NCI-H187 treated with DMSO at 0.1 percent for 48 hours (cell line): ENCODE measurements at regions not wholly inside any gene's neighbourhood (a gene's known extent, or its start where the extent isn't known, plus 50 kb on each side); places are given as distances from the start of the nearest gene placed in this dataset.

ENCODE experiments used
- DNase-seq: peaks from one replicate; lab custom pipeline; 2025; lab: John Stamatoyannopoulos, UW

DNA sequence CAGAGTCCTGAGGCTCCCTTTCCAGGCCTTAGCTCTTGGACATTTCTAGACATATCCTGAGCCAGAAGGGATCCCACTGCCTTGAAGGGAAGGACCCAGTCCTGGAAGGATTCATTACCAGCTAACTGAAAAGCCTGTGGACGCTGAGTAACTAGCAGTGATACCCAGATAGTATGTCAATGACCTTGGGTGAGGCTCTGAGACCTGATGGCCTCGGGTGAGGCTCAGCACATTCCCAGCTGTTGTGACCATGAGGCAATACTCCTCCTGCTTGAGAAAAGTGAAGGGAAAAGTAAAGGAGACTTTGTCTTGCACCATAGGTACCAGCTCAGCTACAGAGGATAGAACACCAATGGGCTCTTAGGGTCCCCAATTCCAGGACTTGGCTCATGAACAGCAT is 268.1 kb downstream of the DKK2 start:
- DNase-seq, result no peak

DNA sequence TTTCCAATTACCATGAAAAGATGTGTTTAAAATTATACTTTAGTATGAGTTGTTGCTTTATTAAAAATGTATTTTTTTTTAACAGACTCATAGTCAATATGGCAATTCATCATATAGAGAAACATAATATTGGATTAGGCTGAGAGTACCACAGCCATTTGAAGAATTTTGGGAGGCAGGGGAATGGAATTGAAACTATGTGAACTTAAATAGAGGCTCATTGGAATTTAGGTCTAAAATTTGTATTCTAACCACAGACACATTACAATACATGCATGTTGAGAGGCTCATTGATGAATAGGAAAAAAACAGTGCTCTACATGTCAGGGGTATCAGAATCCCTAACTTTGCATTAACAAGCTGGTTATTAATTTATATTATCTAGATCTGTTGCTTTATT is 269.6 kb downstream of the DKK2 start:
- DNase-seq, result no peak

DNA sequence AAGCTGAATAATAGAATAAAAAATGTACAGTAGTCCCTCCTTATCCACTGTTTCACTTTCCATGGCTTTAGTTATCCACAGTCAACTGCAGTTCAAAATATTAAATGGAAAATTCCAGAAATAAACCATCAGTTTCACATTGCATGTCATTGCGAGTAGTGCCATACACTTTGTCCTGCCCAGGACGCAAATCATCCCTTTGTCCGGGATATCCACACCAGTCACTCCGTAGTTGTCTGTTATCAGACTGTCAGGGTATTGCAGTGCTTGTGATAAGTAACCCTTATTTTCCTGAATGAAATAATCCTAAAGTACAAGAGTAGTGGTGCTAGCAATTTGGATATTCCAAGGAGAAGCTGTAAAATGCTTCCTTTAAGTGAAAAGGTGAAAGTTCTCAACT is 271.3 kb downstream of the DKK2 start:
- no peak for DNase-seq

DNA sequence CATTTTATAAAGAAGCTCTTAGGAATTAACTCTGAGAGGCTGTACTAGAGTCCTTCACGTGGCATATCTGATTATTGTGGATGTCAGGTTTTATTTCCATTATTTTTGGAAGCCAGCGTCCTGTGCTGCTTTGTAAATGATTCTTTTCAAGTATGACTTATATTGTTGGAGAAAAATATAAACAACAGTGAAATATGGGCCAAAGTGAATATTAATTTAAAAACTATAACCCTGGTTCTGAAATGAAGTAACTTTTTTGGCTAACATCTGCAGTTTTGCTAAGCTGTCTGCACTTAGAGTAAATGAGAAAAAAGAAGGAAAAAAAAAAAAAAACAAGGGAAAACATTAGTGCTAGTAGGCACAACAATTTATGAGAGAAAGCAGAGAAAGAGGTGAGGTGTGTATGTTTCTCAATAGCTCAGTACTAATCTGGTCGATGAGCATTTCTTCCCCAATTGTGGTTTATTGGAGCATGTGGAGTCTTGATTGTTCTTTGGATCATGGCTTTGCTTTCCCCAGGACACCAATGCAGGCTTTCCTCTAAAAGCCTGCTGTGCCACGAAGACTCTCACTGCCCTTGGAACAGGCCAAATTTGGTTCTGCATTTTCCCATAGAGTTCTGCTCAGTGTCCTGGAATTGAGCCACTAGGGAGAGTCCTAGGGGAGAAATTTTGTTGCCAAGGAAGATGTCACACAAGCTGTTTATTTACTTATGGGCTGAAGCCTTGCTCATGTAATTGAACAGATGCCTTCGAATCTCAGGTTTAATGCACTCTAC is 273.3 kb downstream of the DKK2 start:
- DNase-seq, result no peak

DNA sequence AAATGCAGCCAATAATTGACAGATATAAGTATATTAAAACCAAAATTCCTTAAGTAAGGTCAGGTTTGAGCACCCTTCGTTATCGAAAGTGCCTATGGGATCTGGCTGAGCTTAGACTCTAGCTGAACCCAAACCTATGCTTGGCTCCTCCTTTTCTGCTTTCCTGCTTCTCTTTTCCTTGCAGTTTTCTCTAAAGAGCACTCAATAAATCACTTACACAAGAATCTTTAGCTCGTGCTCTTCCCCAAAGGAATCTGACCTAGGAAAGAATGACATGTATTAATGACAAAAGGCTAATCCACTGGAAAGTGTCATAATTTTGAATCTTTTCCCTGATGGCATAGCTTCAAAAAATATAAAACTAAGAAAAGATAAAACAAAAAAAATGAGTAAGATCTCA is 282.7 kb downstream of the DKK2 start:
- DNase-seq, result no peak

DNA sequence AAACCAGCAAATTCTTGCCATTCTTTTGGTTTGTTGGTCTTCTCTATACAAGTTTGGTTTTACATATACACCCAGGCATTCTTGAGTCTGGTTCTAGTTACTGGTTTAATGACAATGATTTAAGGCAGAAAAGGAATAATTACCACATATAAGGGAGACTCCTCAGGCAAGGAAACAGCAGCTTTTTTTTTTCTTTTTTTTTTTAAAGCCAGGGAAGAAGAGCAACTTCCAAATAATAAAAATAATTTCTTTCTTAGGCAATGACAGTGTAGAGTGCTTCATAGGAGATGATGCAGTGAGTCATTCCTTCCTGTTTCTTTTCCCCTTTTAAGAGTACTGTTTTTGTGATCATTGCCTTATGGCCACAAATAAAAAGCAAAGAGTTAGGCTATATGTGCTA is 289.7 kb downstream of the DKK2 start:
- DNase-seq, result no peak

DNA sequence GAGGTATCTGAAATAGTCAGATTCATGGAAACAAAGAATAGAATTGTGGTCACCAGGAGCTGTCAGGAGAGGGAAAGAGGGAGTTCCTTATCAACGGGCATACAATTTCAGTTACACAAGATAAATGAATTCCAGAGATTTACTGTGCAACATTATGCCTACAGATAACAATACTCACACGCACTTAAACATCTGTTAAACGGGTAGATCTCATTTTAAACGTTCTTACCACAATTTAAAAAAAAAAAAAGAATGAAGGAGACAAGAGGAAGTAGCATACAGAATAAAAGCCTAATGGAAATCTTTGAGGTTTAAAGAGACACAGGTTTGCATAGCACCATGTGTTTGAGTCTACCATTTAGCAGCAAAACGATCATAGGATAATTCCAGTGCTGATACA is 298.0 kb downstream of the DKK2 start:
- DNase-seq, result no peak

DNA sequence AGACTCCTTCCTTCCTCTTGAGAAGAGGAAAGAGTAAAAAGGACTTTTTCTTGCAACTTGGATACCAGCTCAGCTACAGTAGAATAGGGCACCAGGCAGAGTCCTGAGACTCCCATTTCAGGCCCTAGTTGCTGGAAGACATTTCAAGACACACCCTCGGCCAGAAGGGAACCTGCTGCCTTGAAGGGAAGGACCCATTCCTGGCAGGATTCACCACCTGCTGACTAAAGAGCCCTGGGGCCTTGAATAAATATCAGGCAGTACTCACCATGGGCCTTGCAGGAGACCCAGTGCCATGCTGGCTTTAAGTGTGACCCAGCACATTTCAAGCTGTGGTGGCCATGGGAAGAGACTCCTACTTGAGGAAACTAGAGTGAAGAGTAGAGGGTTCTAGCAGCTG is 317.6 kb downstream of the DKK2 start:
- no peak for DNase-seq

DNA sequence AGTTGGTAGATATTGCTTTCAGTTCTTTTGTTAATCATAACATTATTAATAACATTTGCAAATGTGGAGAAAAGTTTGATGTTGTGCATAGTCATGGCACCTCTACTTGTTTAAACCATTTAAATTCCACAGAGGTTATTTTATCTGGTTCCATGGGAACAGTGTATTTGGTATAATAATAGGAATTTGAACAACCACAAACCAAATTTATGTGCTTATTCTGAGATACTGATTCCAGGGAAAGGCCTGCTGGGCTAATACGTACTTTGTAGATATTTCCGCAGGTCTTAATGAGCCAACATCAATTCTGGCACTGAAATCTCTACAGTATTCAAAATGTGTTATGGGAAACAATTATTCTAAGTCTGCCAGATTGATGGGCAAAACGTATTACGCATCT is 319.0 kb downstream of the DKK2 start:
- no peak for DNase-seq

DNA sequence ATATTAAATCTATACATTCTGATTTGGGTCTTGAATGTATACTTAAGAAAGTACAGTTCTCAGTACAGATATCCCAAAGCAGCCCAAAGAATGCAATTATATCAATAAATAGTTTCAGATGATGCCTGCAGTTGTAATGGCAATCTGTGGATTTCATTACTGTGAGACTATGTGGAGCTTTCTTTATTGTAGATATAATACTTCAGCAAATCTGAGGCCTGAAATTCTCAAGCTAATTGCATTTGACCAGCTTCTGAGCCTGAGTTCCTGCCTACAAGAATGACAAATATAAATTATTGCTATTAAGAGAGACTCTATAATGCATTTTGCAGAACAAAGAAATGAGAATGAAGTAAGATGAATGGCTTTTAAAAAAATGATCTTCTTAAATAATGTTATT is 320.3 kb downstream of the DKK2 start:
- DNase-seq, result no peak

DNA sequence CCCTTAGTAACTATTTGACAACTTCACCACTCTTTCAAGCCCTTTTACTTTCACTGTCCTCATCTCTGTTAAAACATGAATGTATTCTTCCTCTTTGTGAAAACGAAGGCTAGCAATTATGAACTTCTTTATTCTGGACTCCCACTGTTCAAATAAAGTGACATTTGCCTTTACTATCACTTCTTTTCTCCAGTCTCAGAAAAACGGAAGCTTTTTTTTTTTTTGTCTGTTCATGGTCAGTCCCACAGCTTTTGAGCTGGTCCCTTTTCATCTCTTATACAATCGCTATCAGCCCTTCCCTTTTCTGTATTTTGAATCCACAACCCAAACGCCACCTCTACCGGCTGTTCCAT is 327.7 kb downstream of the DKK2 start:
- no peak for DNase-seq

DNA sequence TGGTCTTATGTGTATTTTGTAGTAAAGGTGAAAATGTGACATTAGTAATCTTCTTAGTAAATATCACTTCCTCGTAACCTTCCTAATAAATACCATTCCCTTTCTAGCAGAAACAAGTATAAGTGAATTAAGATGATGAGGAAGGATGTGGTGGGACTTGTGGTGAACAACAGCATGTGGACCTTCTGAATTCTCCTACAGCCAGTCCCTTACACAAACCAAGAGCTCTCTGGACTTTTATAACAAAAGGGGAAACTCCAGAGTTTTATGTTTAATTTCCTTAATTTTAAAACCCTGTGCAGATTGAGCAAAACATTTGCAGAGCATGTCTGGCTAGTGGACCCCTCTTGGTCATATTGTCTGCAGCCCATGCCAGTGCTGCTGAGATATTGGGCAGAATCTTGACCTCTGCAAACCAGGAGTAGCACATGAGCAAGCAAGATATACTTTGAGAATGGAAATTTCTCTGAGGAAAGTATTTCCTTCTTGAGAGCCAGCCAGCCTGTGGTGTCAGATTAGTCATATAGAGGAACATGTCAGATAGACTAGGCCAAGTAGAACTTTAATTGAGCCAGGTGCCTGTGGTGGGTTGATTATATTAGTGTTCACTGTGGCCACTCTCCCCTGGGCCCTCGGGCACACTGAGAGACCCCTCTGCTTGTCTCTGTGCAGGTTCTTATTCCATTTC is 328.2 kb downstream of the DKK2 start:
- DNase-seq, result no peak

DNA sequence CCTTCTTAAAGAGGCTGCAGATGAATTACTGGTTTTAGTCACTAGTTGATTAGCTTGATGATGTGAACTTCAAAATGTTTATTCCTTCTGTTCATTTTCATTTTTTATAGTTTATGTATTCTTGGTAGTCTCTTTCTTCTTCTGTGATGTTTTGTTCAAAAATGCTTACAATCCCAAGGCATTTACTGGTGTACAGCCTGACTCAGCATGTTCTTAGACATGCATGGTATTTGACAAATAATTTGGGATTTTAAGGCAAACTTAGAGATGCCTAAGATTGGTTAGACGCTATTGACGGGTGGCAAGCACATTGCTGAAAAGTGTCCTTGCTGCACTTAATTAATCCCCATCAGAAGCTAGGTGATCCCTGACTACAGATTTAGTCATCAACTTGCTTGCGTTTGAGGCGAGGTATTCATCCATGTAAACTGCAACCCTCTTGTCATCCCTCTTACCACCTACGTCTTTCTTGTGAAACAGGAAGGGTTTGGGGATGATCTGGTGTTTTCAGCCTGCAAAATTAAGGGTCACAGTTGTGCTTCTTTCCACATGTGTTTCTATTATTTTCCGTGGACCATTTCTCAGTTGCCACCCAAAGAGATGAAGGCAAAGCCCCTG is 331.8 kb downstream of the DKK2 start:
- no peak for DNase-seq

DNA sequence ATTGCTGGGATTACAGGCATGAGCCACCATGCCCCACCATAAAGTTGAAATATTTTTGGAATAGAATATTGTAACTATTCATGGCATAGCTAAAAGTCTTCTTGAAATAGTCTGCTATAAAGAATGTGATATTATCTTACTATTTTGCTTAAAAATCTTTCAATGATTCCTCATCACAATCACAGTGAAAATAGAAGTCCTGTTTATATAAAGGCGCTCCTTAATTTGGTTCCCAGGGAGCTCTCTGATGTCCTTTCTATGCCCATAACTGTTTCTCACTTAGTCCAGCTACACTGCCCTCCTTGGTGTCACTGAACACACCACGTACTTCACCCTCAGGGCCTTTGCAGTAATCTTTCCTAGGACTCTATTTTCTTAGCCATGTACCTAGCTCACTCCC is 331.7 kb upstream of the GIMD1 start:
- no peak for DNase-seq

DNA sequence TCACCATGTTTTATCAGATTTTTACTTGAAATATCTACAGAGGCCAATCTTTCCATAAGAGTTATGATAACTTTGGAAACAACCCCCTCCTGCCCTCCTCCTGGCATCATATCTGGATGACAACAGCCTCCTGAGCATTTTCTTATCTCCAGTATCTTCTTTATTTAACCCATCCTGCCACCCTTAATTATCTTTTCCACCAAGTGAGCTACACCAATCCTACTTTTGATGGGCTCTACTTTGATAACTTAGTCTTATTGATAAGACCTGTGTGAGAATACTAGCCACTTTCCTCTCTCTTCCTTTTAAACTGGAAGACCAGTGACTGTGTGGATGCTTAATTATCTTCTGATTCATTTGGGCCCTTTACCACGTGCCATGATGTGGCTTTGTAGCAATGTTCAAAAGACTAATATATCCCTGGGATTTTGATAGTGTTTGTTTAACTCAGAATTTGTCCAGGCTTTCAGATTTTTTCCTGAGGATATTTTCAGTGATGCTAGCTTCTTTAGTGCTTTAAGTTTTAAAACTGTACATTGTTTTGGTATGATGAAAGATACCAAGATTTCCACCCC is 330.1 kb upstream of the GIMD1 start:
- DNase-seq, result no peak

DNA sequence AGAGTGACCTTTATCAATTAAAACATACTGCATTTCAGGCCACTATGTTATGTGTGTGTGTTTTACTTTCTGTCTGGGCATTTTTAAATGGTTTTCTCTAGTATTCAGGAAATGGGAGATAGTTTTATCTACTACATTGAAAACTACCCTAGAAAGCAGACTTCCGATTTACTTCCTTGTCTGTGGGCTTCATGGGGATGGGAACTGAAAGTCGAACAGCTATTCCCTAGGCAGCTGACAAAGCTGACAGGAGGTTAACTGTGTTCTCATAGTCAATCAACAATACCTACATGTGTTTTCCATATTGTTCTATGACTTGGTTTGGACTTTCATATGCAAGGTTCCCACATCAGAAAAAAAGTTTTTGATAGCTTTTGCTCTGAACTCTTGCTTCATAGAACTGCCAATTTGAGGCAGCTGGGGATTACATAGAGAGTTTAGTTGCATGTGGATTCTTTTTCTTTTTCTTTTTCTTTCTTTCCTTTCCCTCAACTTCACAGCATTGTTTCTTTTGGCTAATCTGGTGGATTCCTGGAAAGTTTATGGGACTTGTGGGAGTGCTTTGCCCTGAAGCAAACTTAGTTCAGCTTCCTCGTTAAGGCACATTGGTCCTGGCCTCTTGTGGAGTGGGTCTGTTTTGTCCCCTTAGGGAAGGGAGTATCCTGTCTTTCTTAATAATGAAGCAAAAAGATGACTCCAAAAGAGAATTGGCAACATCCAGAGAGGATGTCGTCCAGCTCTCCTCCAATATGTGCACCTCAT is 327.1 kb upstream of the GIMD1 start:
- no peak for DNase-seq

DNA sequence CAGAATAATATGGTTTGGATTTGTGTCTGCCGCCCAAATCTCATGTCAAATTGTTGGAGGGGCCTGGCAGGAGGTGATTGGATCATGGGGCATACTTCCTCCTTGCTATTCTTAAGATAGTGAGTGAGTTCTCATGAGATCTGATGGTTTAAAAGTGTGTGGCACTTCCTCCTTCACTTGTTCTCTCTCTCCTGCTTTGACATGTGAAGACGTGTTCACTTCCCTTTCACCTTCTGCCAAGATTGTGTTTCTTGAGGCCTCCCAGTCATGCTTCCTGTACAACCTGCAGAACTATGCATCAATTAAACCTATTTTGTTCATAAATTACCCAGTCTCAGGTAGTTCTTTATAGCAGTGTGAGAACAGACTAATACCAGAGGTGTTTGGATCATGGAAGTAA is 325.7 kb upstream of the GIMD1 start:
- DNase-seq, result no peak

DNA sequence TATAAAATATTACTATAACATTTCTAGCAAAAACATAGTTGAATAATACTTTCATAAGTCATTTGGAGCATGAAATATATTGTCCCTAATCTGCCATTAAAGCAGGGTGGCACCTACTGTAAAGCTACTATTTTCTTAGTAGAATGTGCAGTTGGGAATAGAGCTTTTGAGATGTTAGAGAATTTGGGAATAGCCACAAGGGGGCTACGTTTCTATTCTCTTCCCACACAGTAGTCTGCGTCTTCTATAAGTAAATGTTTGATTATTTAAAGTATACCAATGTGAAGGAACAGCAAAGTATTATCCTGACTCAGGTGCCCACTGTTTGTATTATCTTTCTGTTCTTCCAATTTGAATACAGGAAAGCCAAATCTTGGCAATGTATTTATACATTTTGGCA is 323.2 kb upstream of the GIMD1 start:
- no peak for DNase-seq

DNA sequence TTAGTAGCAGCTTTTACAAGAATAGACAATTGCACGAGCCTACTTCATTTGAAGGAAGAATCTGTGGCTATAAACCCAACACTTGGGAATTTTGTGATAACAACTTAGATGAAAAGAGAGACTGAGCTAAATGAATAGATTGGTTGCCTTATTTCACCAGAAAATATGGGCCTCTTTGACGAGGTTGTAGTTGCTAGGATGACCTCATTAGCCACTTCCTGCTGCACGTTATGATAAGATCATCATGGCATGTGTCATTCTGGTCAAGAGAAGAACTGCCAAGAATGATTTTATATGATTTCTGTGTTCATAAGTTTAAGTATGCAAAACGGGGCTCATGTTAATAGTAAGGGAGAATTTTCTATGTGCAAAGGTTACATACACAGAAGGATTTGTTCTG is 321.9 kb upstream of the GIMD1 start:
- DNase-seq, result no peak

DNA sequence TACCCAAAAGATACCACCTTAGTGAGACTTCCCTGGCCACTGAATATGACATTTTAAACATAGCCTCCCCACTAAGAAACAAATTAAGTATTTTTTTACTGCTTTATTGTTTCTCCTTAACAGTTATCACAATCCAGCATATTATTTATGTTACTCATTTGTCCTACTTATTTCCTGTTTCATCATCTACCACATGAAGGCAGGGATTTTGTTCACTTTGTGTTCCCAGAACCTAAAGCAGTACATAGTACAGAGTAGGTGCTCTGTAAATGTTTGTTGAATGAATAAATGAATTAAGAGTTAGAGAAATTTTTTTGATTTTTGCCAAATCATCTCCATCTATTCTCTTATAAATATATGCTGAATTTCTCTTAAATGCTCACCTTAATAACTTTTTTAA is 318.4 kb upstream of the GIMD1 start:
- DNase-seq, result no peak

DNA sequence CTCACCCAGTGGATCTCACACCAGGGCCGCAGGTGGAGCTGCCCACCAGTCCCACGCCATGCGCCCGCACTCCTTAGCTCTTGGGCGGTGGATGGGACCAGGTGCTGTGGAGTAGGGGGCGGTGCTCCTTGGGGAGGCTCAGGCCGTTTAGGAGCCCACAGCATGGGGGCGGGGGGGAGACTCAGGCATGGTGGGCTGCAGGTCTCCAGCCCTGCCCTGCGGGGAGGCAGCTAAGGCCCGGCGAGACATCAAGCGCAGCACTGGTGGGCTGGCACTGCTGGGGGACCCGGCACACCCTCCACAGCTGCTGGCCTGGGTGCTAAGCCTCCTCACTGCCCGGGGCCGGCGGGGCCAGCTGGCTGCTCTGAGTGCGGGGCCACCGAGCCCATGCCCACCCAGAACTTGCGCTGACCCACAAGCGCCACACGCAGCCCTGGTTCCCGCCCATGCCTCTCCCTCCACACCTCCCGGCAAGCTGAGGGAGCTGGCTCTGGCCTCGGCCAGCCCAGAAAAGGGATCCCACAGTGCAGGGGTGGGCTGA is 312.9 kb upstream of the GIMD1 start:
- DNase-seq, result no peak

DNA sequence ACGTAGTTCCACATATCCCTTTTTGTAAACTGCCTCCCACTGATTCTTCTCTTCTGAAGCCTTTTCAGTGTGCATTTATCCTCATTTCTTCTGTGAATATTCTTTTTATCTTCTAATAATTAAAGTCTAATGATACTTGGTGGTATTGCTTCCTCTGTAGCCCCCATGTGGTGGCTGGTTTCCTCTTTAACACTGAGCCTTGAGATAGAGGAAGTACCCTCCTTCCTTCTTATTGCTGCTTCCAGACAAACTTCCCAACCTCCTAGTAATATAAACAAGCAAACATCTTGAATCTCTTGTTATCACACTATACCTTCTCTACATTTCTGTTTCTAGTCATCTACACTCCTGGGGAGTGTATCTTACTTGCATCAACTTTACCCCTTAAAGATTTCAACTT is 310.5 kb upstream of the GIMD1 start:
- DNase-seq, result no peak
